ENCODE measurements at regions not wholly inside any gene's neighbourhood (a gene's known extent, or its start where the extent isn't known, plus 50 kb on each side); places are given as distances from the start of the nearest gene placed in this dataset.

GRCh38 chr9:20070336-20070735, 281.5 kb upstream of the SLC24A2 start (continued):
- TF ChIP-seq TSHZ1 (CRISPR knock-in tag; IDR thresholded peaks at IDR 0.05), result no peak
- TF ChIP-seq PHTF2 (CRISPR knock-in tag; IDR thresholded peaks at IDR 0.05), result no peak
- no peak for TF ChIP-seq ZNF75A (CRISPR knock-in tag; IDR thresholded peaks at IDR 0.05)
- TF ChIP-seq ZNF507 (tag; conservative IDR thresholded peaks at IDR 0.05), result no peak
- TF ChIP-seq EHMT2 (IDR thresholded peaks at IDR 0.05), result no peak
- no peak for TF ChIP-seq NCOA6 (IDR thresholded peaks at IDR 0.05)
- no peak for TF ChIP-seq TGIF2 (CRISPR knock-in tag; IDR thresholded peaks at IDR 0.05)

GRCh38 chr9:20065796-20066700, 277.2 kb upstream of the SLC24A2 start:
- Histone ChIP-seq H4K20me1 (replicated peaks; ENCODE audit: control insufficient read depth, insufficient read depth, low read length) (no peaks in the 10 kb centered on the region), H3K79me2 (ENCODE audit: control insufficient read depth, insufficient read depth, low read length) (no peaks in the 10 kb centered on the region), H3K4me3 (no peak overlapping the region), H3K36me3 (ENCODE audit: control insufficient read depth, insufficient read depth, low read length) (no peaks in the 10 kb centered on the region), H2AFZ (ENCODE audit: low read depth, low read length) (no peak overlapping the region), H3K4me2 (ENCODE audit: insufficient read depth, low read length) (no peak overlapping the region), H3K27ac (ENCODE audit: extremely low read depth, low read depth, low read length) (no peak overlapping the region), H3K9me1 (ENCODE audit: control insufficient read depth, insufficient read depth, low read length) (no peaks in the 10 kb centered on the region), H3K9ac (ENCODE audit: insufficient read depth in 1 of 2, low read depth in 2 of 2, low read length in 2 of 2) (no peak overlapping the region), H3K4me1 (replicated peaks in 1 of 2; ENCODE audit: control insufficient read depth in 2 of 2, insufficient read depth in 2 of 2, low read length in 2 of 2) (no peaks in the 10 kb centered on the region), H3K9me3 (replicated peaks; ENCODE audit: control insufficient read depth, insufficient read depth, low read depth, low read length) (no peaks in the 10 kb centered on the region), H3K27me3 (ENCODE audit: control insufficient read depth in 2 of 2, insufficient read depth in 2 of 2, low read length in 2 of 2) (no peaks in the 10 kb centered on the region)
- ChIA-PET POLR2A (interaction anchor here (0.8 kb wide), 1 partner anchor 20 kb away, joined by 3 read pairs; no protein-coding TSS in a partner anchor), CTCF (ENCODE audit: low intra/inter-chr PET ratio) (no interaction called here)
- no TSS peak for BruUV-seq (replicated peaks)
- WGBS (ENCODE audit: insufficient coverage, low coverage, missing lambda C conversion rate), result 0% methylated on average over 3 of the region's 4 CpGs
- no peak for FAIRE-seq
- ATAC-seq, result no peak
- in situ Hi-C loops (cut with MboI) (no loop called here), intact Hi-C loops (cut with micrococcal nuclease) (no loop called here)
- no peak for DNase-seq (ENCODE audit: extremely low read depth in 1 of 4, low spot score in 3 of 4)
- TF ChIP-seq CBX1 (IDR thresholded peaks at IDR 0.05; ENCODE audit: low read depth), result no peak
- TF ChIP-seq TAF15 (IDR thresholded peaks at IDR 0.05; ENCODE audit: low read depth, low read length), result no peak
- no peak for TF ChIP-seq SAFB2 (IDR thresholded peaks at IDR 0.05; ENCODE audit: borderline replicate concordance, low read depth, low read length, severe bottlenecking)
- no peak for TF ChIP-seq RREB1 (CRISPR knock-in tag; IDR thresholded peaks at IDR 0.05)
